Large intestine (tissue), 3 donors: ENCODE measurements at regions not wholly inside any gene's neighbourhood (a gene's known extent, or its start where the extent isn't known, plus 50 kb on each side); places are given as distances from the start of the nearest gene placed in this dataset.

Experiments
- DNase-seq, 2 donors: peaks; one replicate each; pipeline versions ENCODE4 v3.0.0 to v3.0.0-alpha.2; 2013
- H3K27ac ChIP-seq: one replicate; pipeline ENCODE4 v1.5.1; 2013; ENCODE audit warnings: low read length
- H3K27me3 ChIP-seq: 2 replicates; pipeline ENCODE4 v1.6.1; 2013; ENCODE audit warnings: low read length; ENCODE audit not compliant: control insufficient read depth, insufficient read depth
- H3K36me3 ChIP-seq: 2 replicates; pipeline ENCODE4 v1.6.1; 2013; ENCODE audit warnings: low read length; ENCODE audit not compliant: control insufficient read depth, insufficient read depth
- H3K4me1 ChIP-seq: one replicate; pipeline ENCODE4 v1.6.1; 2013; ENCODE audit warnings: low read length; ENCODE audit not compliant: control insufficient read depth, insufficient read depth
- H3K4me3 ChIP-seq: one replicate; pipeline ENCODE4 v1.5.1; 2013; ENCODE audit warnings: low read length
- H3K9me3 ChIP-seq: one replicate; pipeline ENCODE4 v1.6.1; 2013; ENCODE audit warnings: mild to moderate bottlenecking, low read depth, low read length, moderate library complexity; ENCODE audit not compliant: control insufficient read depth
- WGBS: methylation state at CpG from one replicate; pipeline ENCODE4 v1.1.5; 2013; ENCODE audit warnings: low lambda C conversion rate; ENCODE audit not compliant: insufficient coverage; 5-methylcytosine and 5-hydroxymethylcytosine counted together

DNA sequence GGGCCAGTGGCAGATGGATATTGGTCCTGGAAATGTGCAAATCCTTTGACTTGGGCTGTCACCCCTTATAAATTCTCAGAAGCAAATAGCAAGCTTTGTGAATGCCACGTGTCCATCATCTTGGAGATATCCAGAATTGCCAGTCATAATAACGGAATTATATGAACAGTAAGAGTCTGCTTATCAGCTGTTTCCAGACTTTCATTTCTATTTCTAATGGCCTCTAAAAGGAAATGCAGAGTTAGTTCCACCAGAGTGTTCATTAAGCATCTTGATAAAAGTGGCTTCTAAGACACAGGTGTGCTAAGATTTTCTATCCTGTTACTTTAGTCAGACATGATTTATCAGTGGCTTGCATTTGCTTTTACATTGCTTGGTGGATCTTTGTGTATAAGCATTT, 87.4 kb downstream of the RAMP3 start:
- H3K27me3 ChIP-seq, result peaks cover 2% of the 10 kb centered on the region
- no peak for DNase-seq
- no peak overlapping the region for H3K27ac ChIP-seq
- H3K9me3 ChIP-seq, result no peaks in the 10 kb centered on the region
- H3K36me3 ChIP-seq, result no peaks in the 10 kb centered on the region
- WGBS, result 90% methylated on average over 2 of the region's 2 CpGs
- no peak overlapping the region for H3K4me3 ChIP-seq
- H3K4me1 ChIP-seq, result no peaks in the 10 kb centered on the region

DNA sequence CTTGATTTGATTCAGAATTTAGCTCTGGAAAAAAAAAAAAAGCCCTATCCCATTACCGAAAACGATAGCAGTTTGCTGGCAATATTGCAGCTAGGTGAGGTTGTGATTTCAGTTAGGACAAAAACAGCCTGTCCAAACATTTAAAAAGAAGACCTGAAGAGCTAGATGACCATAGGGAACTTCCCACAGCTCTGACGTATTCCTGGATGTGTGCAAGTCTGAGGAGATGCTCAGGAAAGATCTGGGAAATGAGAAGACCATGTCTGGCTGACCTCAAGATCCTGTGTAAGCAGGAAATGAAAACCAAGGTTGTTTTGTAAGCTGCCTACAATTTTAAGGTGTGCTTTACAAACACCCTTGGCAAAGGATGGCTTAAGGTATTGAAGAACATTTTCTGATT, 88.7 kb downstream of the RAMP3 start:
- 83% methylated on average over 1 of the region's 3 CpGs for WGBS
- H3K9me3 ChIP-seq, result no peaks in the 10 kb centered on the region
- H3K36me3 ChIP-seq, result no peaks in the 10 kb centered on the region

DNA sequence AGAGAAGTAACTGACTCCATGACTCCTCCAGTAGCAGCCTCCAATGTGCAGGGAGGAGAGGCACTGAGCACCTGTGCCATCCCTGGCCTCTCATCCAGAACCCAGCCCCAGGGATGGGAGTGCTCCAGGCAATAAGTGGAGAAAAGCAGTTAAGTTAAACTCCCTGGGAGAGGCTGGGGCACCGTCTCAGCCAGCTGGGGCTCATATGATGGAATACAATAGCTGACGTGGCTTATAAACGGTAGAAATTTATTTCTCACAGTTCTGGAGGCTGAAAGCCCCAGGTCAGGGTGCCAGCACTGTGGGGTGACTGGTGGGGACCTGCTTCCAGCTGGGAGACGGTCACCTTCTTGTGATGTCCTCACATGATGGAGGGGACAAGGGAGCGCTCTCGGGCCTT, 94.7 kb downstream of the RAMP3 start:
- no peaks in the 10 kb centered on the region for H3K27me3 ChIP-seq
- no peaks in the 10 kb centered on the region for H3K9me3 ChIP-seq
- no peak overlapping the region for H3K4me3 ChIP-seq
- WGBS, result no CpG with 5 or more reads among the region's 6 CpGs
- H3K4me1 ChIP-seq, result no peaks in the 10 kb centered on the region
- H3K27ac ChIP-seq, result no peak overlapping the region
- DNase-seq, result no peak
- H3K36me3 ChIP-seq, result no peaks in the 10 kb centered on the region

More for the DNA sequence above, 88.7 kb downstream of the RAMP3 start:
- H3K4me1 ChIP-seq, result no peaks in the 10 kb centered on the region
- H3K4me3 ChIP-seq, result no peak overlapping the region
- peaks cover 2% of the 10 kb centered on the region for H3K27me3 ChIP-seq
- H3K27ac ChIP-seq, result no peak overlapping the region
- no peak for DNase-seq

DNA sequence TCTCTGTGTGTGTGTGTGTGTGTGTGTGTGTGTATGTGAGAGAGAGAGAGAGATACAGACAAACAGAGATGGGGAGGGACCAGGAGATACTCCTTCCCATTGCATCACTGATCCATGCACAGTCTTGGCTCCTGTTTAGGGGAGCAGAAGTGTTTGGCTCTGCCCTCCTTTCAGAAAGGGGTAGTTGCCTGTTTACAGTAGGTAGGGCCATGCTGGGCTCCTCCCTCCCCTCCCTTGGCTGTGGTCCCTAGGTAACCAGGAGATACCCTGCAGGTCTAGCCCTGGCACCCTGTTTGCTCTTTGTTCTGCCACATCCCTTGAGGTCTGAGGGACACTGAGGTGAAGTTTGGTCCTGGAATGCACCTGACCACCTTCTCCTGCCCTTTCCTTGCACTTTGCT, 95.3 kb downstream of the RAMP3 start:
- Histone ChIP-seq H3K9me3 (no peaks in the 10 kb centered on the region), H3K36me3 (no peaks in the 10 kb centered on the region), H3K4me1 (no peaks in the 10 kb centered on the region), H3K27ac (no peak overlapping the region), H3K27me3 (no peaks in the 10 kb centered on the region), H3K4me3 (no peak overlapping the region)
- DNase-seq, result no peak

DNA sequence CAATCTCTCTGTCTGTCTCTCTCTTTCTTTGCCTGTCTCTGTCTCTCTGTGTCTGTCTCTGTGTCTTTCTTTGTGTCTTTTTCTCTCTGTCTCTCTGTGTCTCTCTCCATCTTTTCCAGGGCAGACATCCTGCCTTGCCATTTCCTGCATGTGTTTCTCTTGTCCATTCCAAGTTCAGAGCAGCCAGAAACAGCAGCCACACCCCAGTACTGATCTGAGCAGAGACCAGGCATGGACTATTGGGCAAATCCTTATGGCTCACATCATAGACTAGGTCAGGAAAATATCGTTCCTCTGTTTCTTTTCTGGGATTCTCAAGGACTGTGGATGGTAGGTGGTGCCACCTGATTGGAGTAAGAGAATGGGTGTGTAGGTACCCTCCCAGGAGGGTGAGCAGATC, 95.8 kb downstream of the RAMP3 start:
- no peak overlapping the region for H3K4me3 ChIP-seq
- H3K4me1 ChIP-seq, result no peaks in the 10 kb centered on the region
- H3K36me3 ChIP-seq, result no peaks in the 10 kb centered on the region
- no peak for DNase-seq
- H3K9me3 ChIP-seq, result no peaks in the 10 kb centered on the region
- no peaks in the 10 kb centered on the region for H3K27me3 ChIP-seq
- H3K27ac ChIP-seq, result no peak overlapping the region
- no CpG with 5 or more reads among the region's 1 CpG for WGBS

DNA sequence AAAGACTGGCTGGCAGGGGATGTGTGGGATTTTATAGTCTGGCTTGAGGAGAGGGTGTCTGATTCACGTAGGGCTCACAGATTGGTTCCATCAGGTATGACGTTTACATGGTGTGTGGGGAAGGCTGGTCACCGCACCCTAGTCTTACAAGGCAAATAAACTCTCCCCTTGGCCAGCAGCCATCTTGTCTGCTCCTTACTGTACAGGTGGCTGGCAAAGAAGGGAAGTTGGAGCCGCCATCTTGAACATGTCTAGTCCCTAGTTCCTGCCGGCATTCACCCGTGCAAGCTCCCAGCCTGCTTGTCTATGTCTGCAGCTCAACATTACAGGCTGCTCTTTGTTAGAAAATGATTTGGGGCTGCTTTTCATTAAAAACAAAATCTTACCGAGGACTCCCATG, 97.6 kb downstream of the RAMP3 start:
- Histone ChIP-seq H3K4me3 (no peak overlapping the region), H3K27me3 (peaks cover 9% of the 10 kb centered on the region), H3K27ac (no peak overlapping the region), H3K36me3 (no peaks in the 10 kb centered on the region), H3K9me3 (no peaks in the 10 kb centered on the region), H3K4me1 (no peaks in the 10 kb centered on the region)
- WGBS, result no CpG with 5 or more reads among the region's 7 CpGs
- no peak for DNase-seq

DNA sequence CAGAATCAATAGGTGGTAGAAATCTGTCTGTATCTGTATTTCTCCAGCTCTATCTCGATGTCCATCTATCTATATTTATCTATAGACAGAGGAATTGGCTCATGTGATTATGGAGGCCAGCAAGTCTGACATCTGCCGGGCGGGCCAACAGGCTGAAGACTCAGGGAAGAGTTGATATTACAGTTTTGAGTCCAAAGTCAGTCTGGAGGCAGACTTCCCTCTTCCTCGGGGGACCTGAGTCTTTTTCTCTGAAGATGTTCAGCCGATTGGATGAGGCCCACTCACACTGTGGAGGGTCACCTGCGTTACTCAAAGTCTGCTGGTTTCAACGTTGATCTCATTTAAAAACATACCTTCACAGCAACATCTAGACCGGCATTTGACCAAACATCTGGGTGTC, 98.7 kb downstream of the RAMP3 start:
- H3K36me3 ChIP-seq, result no peaks in the 10 kb centered on the region
- no peak overlapping the region for H3K4me3 ChIP-seq
- no peaks in the 10 kb centered on the region for H3K9me3 ChIP-seq
- H3K27me3 ChIP-seq, result peaks cover 9% of the 10 kb centered on the region
- no peak overlapping the region for H3K27ac ChIP-seq
- H3K4me1 ChIP-seq, result no peaks in the 10 kb centered on the region
- no peak for DNase-seq
- WGBS, result no CpG with 5 or more reads among the region's 8 CpGs

DNA sequence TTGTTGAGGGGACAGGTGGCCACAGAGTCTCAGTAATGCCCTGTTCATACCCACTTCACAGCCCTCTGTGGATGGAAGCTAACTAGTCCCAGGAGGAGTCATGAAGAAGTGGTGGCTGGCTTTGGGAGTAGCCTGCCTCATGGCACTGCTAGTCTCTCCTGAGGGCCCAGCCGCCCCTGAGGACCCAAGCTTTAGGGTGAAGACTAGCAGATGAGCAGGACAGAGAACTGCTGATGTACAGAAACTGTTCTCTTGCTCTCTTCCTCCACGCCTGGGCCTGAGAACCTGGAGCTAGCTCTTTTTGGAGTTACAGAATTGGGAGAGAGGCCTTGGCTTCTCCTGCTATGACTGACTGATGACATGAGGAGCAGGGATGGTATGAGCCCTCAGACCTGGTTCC, 99.2 kb downstream of the RAMP3 start:
- DNase-seq, result no peak
- no peaks in the 10 kb centered on the region for H3K9me3 ChIP-seq
- H3K27me3 ChIP-seq, result peaks cover 9% of the 10 kb centered on the region
- H3K27ac ChIP-seq, result no peak overlapping the region
- WGBS, result no CpG with 5 or more reads among the region's 2 CpGs
- H3K36me3 ChIP-seq, result no peaks in the 10 kb centered on the region
- H3K4me3 ChIP-seq, result no peak overlapping the region
- no peaks in the 10 kb centered on the region for H3K4me1 ChIP-seq

DNA sequence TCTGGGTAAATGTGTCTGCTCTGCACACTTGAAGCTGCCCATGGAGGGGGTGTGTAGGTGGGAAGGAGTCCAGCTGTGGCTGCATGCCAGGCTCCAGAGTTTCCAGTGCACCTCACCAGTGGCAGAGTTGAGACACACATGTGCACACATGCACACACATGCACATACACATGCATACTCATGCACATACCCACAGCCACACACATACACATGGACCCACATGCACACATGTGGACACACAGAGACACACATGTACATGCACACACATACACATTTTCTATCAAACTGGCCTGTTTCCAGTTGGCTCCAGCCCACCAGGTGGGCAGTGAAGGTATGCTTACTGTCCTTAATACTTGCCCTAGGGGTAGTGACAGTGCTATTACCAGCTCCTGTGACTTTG, 99.7 kb downstream of the RAMP3 start:
- DNase-seq, result no peak
- no peaks in the 10 kb centered on the region for H3K4me1 ChIP-seq
- H3K27ac ChIP-seq, result no peak overlapping the region
- H3K4me3 ChIP-seq, result no peak overlapping the region
- H3K9me3 ChIP-seq, result no peaks in the 10 kb centered on the region
- peaks cover 9% of the 10 kb centered on the region for H3K27me3 ChIP-seq
- H3K36me3 ChIP-seq, result no peaks in the 10 kb centered on the region

DNA sequence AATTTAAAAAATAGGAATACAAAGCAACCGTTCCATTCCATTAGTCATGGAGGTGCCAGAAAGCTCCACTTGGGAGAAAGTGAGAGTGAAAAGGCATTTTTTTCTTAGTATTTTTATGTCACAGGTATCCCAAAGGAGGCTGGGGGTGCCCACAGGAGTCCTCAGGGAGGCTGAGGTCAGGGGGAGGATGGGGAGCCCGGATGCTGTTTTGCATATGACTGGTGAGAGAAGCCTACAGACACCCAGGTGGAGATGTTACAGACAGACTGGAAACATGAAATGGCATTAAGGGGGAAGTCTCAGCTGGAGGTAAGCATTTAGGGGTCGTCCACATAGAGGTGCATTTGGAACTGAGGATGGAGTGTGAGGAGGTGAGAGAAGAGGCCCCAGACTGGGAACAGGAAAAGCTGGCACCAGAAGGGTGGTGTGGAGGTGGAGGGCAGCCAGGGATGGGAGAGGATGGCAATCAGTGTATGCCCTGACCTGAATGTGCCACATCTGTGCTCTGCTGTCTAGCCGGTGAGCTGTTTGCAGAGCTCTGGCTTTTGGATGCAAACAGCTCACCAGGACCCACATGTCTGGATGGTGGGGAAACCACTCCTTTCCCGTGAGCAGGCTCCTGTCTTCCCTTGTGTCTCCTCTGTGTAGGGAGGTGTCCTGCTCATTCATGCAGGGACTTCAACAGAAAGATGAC, 101.1 kb downstream of the RAMP3 start:
- 100% methylated on average over 1 of the region's 5 CpGs for WGBS
- Histone ChIP-seq H3K4me3 (no peak overlapping the region), H3K27me3 (peaks cover 9% of the 10 kb centered on the region), H3K36me3 (no peaks in the 10 kb centered on the region), H3K4me1 (no peaks in the 10 kb centered on the region), H3K27ac (no peak overlapping the region), H3K9me3 (no peaks in the 10 kb centered on the region)
- no peak for DNase-seq

DNA sequence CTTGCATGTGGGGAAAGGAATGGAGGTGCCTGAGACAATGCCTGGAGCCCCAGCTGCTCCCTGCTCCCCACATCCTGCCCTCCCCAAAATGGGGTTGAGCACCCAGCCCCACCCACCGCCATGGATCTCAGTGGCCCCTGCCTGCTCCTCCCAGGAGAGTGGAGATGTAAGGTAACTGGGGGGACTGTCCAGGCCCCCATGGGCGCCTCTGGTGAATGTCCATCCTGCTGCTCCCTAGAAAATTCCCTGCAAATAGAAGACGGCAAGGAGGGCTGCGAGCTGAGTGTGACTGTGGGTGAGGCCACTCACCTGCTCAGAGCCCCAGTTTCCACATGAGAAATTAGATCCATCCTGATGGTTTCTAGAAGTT, 101.6 kb downstream of the RAMP3 start:
- Histone ChIP-seq H3K27ac (no peak overlapping the region), H3K9me3 (no peaks in the 10 kb centered on the region), H3K4me1 (no peaks in the 10 kb centered on the region), H3K36me3 (no peaks in the 10 kb centered on the region), H3K4me3 (no peak overlapping the region), H3K27me3 (peaks cover 9% of the 10 kb centered on the region)
- WGBS, result no CpG with 5 or more reads among the region's 4 CpGs
- no peak for DNase-seq
